GM12878 (cell line): ENCODE measurements at regions not wholly inside any gene's neighbourhood (a gene's known extent, or its start where the extent isn't known, plus 50 kb on each side); places are given as distances from the start of the nearest gene placed in this dataset.

Source experiments
- ATAC-seq: fragments of 200-7000 bp; cut with Tn5 transposase; 3 replicates; pipeline ENCODE4 v1.9.1; 2020; ENCODE audit warnings: mild to moderate bottlenecking, moderate library complexity
- BruUV-seq: library from RNA; stranded (reverse); fragments of 400-500 nt; replicated peaks from 2 replicates; lab custom pipeline; 2021; lab: Mats Ljungman, UMichigan
- CTCF ChIA-PET: fragments of 300-600 bp; sonication (Branson Sonifier 250); formaldehyde crosslinking; extraction: SDS; loops from one replicate; lab custom pipeline; 2021; ENCODE audit warnings: inconsistent platforms; lab: Yijun Ruan, JAX
- POLR2A ChIA-PET: fragments of 350-600 bp; formaldehyde crosslinking; extraction: SDS; loops from one replicate; lab custom pipeline; 2021; ENCODE audit warnings: inconsistent platforms; lab: Charles Lee
- RAD21 ChIA-PET: fragments of 300-600 bp; sonication (Branson Sonifier 250); formaldehyde crosslinking; loops from one replicate; lab custom pipeline; 2023; ENCODE audit warnings: antibody characterized with exemption; ENCODE audit not compliant: unreplicated experiment; lab: Charles Lee
- SMC1A ChIA-PET: fragments of 300-600 bp; sonication (Branson Sonifier 250); formaldehyde crosslinking; loops from one replicate; lab custom pipeline; 2023; ENCODE audit not compliant: unreplicated experiment, uncharacterized antibody; lab: Charles Lee
- DNase-seq: peaks from one replicate; pipeline ENCODE4 v3.0.0-alpha.2; 2011; ENCODE audit warnings: low read depth, low spot score
- FAIRE-seq: peaks from 3 replicates; lab custom pipeline; 2011; peaks lifted over from hg19 to GRCh38; lab: Jason Lieb, UNC
- H2AFZ ChIP-seq: 2 replicates; pipeline ENCODE4 v1.6.0; 2011; ENCODE audit warnings: low read depth, low read length, control low read depth; ENCODE audit not compliant: control insufficient read depth
- H3K27ac ChIP-seq: 2 replicates; pipeline ENCODE4 v1.5.1; 2011; ENCODE audit warnings: control low read depth; ENCODE audit not compliant: control insufficient read depth, insufficient read depth
- H3K27me3 ChIP-seq, 2 experiments: replicated peaks in 1 of 2; 2 replicates each; pipeline versions ENCODE4 v1.6.0 to v1.6.1; 2011; ENCODE audit warnings: low read length in 1 of 2; ENCODE audit not compliant: control insufficient read depth in 2 of 2, insufficient read depth in 2 of 2
- H3K36me3 ChIP-seq, 2 experiments: 2 replicates each; pipeline ENCODE4 v1.5.1; 2011; ENCODE audit warnings: low read length in 1 of 2; ENCODE audit not compliant: control insufficient read depth in 2 of 2, insufficient read depth in 2 of 2
- H3K4me1 ChIP-seq: 2 replicates; pipeline ENCODE4 v1.6.1; 2011; ENCODE audit warnings: mild to moderate bottlenecking, low read length, moderate library complexity, mixed read lengths; ENCODE audit not compliant: control insufficient read depth, insufficient read depth
- H3K4me2 ChIP-seq: 2 replicates; pipeline ENCODE4 v1.6.0; 2011; ENCODE audit warnings: control low read depth; ENCODE audit not compliant: control insufficient read depth, insufficient read depth
- H3K4me3 ChIP-seq: fragments of 200-600 bp; sonication (generic); 2 replicates; pipeline ENCODE4 v1.5.1; 2016
- H3K79me2 ChIP-seq: 2 replicates; pipeline ENCODE4 v1.6.0; 2011; ENCODE audit warnings: low read length; ENCODE audit not compliant: control insufficient read depth, insufficient read depth
- H3K9ac ChIP-seq: 2 replicates; pipeline ENCODE4 v1.8.0; 2011; ENCODE audit warnings: low read length, control low read depth, mixed read lengths; ENCODE audit not compliant: control insufficient read depth, insufficient read depth
- H3K9me3 ChIP-seq: replicated peaks from 3 replicates; pipeline ENCODE4 v1.5.1; 2011; ENCODE audit warnings: mild to moderate bottlenecking, low read length; ENCODE audit not compliant: control insufficient read depth, insufficient read depth
- H4K20me1 ChIP-seq: 2 replicates; pipeline ENCODE4 v1.6.0; 2011; ENCODE audit not compliant: control insufficient read depth, insufficient read depth
- ASH2L ChIP-seq: fragments of 300-600, 200-600 bp; sonication (generic); IDR thresholded peaks from 2 replicates; pipeline ENCODE4 v1.6.1; 2017; ENCODE audit warnings: low read depth, mild to moderate bottlenecking, borderline replicate concordance
- CEBPB ChIP-seq, 2 experiments: fragments of 150-350 bp in 1 of 2; IDR thresholded peaks; 2 replicates each; pipeline ENCODE4 v1.6.1; 2012 to 2014; ENCODE audit warnings: low read depth in 2 of 2, low read length in 2 of 2, borderline replicate concordance in 1 of 2, inconsistent platforms in 1 of 2
- FOXK2 ChIP-seq: fragments of 450-650 bp; IDR thresholded peaks from 2 replicates; pipeline ENCODE4 v1.6.1; 2017; ENCODE audit warnings: mild to moderate bottlenecking, moderate library complexity
- IRF3 ChIP-seq: fragments of 450-650 bp; IDR thresholded peaks from 2 replicates; pipeline ENCODE4 v1.6.1; 2014; ENCODE audit warnings: mild to moderate bottlenecking
- MYB ChIP-seq: fragments of 150-350 bp; IDR thresholded peaks from 2 replicates; pipeline ENCODE4 v1.6.1; 2014; ENCODE audit warnings: mild to moderate bottlenecking, low read depth, low read length, borderline replicate concordance
- NFYB ChIP-seq: IDR thresholded peaks from 2 replicates; pipeline ENCODE4 v1.6.1; 2011; ENCODE audit warnings: low read depth, mild to moderate bottlenecking, low read length, improper control_type of control experiment, moderate library complexity; ENCODE audit not compliant: insufficient read depth
- NKRF ChIP-seq: fragments of 450-650 bp; conservative IDR thresholded peaks from 2 replicates; pipeline ENCODE4 v1.6.1; 2017; ENCODE audit warnings: mild to moderate bottlenecking, moderate library complexity
- PAX5 ChIP-seq: IDR thresholded peaks from 2 replicates; pipeline ENCODE4 v1.6.1; 2011; ENCODE audit warnings: low read depth, low read length, borderline replicate concordance
- RB1 ChIP-seq: fragments of 450-650 bp; formaldehyde crosslinking; IDR thresholded peaks from 2 replicates; pipeline ENCODE4 v1.6.1; 2017; ENCODE audit warnings: mild to moderate bottlenecking, borderline replicate concordance
- SMARCA5 ChIP-seq: fragments of 450-650 bp; IDR thresholded peaks from 2 replicates; pipeline ENCODE4 v1.6.1; 2017; ENCODE audit warnings: mild to moderate bottlenecking
- SREBF1 ChIP-seq: IDR thresholded peaks from 2 replicates; pipeline ENCODE4 v1.6.1; 2012; ENCODE audit warnings: mild to moderate bottlenecking, low read length
- WGBS: methylation state at CpG from one replicate; pipeline ENCODE4 v1.1.6; 2016; ENCODE audit warnings: low lambda C conversion rate; ENCODE audit not compliant: insufficient replicate concordance, insufficient coverage; ENCODE audit errors: missing lambda C conversion rate; 5-methylcytosine and 5-hydroxymethylcytosine counted together
- in situ Hi-C: fragments of 300-500 bp; cut with MboI; formaldehyde crosslinking; loops from 9 replicates; pipeline ENCODE4 v1.14.3; 2018; ENCODE audit warnings: mixed read lengths
- intact Hi-C: fragments of 100-400 bp; cut with micrococcal nuclease; formaldehyde crosslinking; loops from one replicate; pipeline ENCODE4 v1.14.2; 2022; ENCODE audit not compliant: unreplicated experiment
- TF ChIP-seq, protein P1 (sequence below): IDR thresholded peaks from 2 replicates; pipeline ENCODE4 v1.6.1; 2012; ENCODE audit warnings: low read depth, low read length, improper control_type of control experiment

GRCh38 chr2:237221443-237221842, 135.8 kb downstream of the COPS8 start:
- no peak for ATAC-seq
- SMC1A ChIA-PET, result interaction anchor here (1.3 kb wide), 1 partner anchor 67 kb away, joined by 4 read pairs; no protein-coding TSS in a partner anchor

GRCh38 chr2:237222178-237222577, 136.5 kb downstream of the COPS8 start:
- H2AFZ ChIP-seq, result no peak overlapping the region
- no peak overlapping the region for H3K9ac ChIP-seq
- H3K4me2 ChIP-seq, result no peak overlapping the region
- H3K4me1 ChIP-seq, result no peaks in the 10 kb centered on the region
- no peaks in the 10 kb centered on the region for H3K36me3 ChIP-seq
- H3K27ac ChIP-seq, result no peak overlapping the region
- no peak for DNase-seq
- in situ Hi-C loops, result no loop called here
- no peak for ATAC-seq
- H3K9me3 ChIP-seq, result no peaks in the 10 kb centered on the region
- ChIA-PET SMC1A (no interaction called here), POLR2A (no interaction called here), CTCF (interaction anchor here (0.6 kb wide), 1 partner anchor 31 kb away, joined by 3 read pairs; no protein-coding TSS in a partner anchor), RAD21 (no interaction called here)
- intact Hi-C loops, result no loop called here
- H3K4me3 ChIP-seq, result no peak overlapping the region
- no peaks in the 10 kb centered on the region for H4K20me1 ChIP-seq
- H3K79me2 ChIP-seq, result no peaks in the 10 kb centered on the region
- BruUV-seq, result no TSS peak
- WGBS, result 47% methylated on average over 9 of the region's 9 CpGs
- H3K27me3 ChIP-seq, result no peaks in the 10 kb centered on the region; a peak in 1 of 4 replicates
- no peak for FAIRE-seq
- TF ChIP-seq NKRF (no peak), MYB (no peak), IRF3 (no peak), NFYB (no peak), FOXK2 (no peak), ASH2L (no peak), CEBPB (IDR thresholded peaks at IDR 0.05; ENCODE audit: borderline replicate concordance in 1 of 2, low read depth in 2 of 2, low read length in 2 of 2) (no peak), SMARCA5 (no peak), PAX5 (no peak)
- TF ChIP-seq, protein P1, sequence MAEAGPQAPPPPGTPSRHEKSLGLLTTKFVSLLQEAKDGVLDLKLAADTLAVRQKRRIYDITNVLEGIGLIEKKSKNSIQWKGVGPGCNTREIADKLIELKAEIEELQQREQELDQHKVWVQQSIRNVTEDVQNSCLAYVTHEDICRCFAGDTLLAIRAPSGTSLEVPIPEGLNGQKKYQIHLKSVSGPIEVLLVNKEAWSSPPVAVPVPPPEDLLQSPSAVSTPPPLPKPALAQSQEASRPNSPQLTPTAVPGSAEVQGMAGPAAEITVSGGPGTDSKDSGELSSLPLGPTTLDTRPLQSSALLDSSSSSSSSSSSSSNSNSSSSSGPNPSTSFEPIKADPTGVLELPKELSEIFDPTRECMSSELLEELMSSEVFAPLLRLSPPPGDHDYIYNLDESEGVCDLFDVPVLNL, result no peak

More at GRCh38 chr2:237221443-237221842, 135.8 kb downstream of the COPS8 start:
- no peaks in the 10 kb centered on the region for H3K4me1 ChIP-seq
- H3K27ac ChIP-seq, result no peak overlapping the region
- in situ Hi-C loops, result no loop called here
- intact Hi-C loops, result no loop called here
- H3K9me3 ChIP-seq, result no peaks in the 10 kb centered on the region
- no peak overlapping the region for H3K9ac ChIP-seq
- TF ChIP-seq SREBF1 (no peak), RB1 (no peak)
- no peak for DNase-seq
- ChIA-PET CTCF (no interaction called here), RAD21 (no interaction called here), POLR2A (no interaction called here)
- H3K4me2 ChIP-seq, result no peak overlapping the region
- BruUV-seq, result no TSS peak
- no peak for FAIRE-seq
- no peak overlapping the region for H2AFZ ChIP-seq
- 19% methylated on average over 8 of the region's 8 CpGs for WGBS
- H4K20me1 ChIP-seq, result no peaks in the 10 kb centered on the region
- no peak overlapping the region for H3K4me3 ChIP-seq
- no peaks in the 10 kb centered on the region; a peak in 1 of 4 replicates for H3K27me3 ChIP-seq
- H3K36me3 ChIP-seq, result no peaks in the 10 kb centered on the region
- no peaks in the 10 kb centered on the region for H3K79me2 ChIP-seq
